ENCODE measurements at regions not wholly inside any gene's neighbourhood (a gene's known extent, or its start where the extent isn't known, plus 50 kb on each side); places are given as distances from the start of the nearest gene placed in this dataset.

GRCh38 chr9:21564175-21564574 is 82.1 kb upstream of the IFNE start:
- H3K9me3 ChIP-seq (ENCODE audit: control insufficient read depth, low read length) = no peaks in the 10 kb centered on the region
- peaks cover 3% of the 10 kb centered on the region for H3K27me3 ChIP-seq (ENCODE audit: control insufficient read depth, insufficient read depth)
- intact Hi-C loops (cut with DNase I) = no loop called here
- no peak overlapping the region for H3K27ac ChIP-seq (ENCODE audit: low read length)
- ATAC-seq (no peak), DNase-seq (no peak)
- 95% methylated on average over 1 of the region's 1 CpG for WGBS
- no peaks in the 10 kb centered on the region for H3K4me1 ChIP-seq (ENCODE audit: control insufficient read depth, insufficient read depth, low read length)
- H3K4me3 ChIP-seq (ENCODE audit: low read length) = no peak overlapping the region

DNA sequence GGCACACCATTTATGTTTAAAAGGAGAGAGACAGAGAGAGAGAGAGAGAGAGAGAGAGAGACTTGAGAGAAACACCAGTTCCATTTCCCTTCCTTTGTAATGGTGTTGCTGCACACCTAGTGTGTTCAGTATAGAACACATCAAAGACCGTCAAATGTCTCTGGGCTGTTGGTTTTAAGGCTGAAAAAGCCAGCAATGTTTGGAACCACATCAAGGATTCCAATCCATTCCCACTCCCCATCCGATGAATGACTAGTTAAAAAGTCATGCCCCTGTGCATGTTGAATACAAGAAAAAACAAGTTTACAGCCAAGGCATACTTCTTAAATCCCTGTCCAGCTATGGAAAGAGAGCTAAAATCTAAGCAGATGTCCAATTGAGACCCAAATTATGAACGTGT is 83.0 kb upstream of the IFNE start:
- no peak overlapping the region for H3K4me3 ChIP-seq (ENCODE audit: low read length)
- ATAC-seq (no peak), DNase-seq (no peak)
- no peaks in the 10 kb centered on the region for H3K4me1 ChIP-seq (ENCODE audit: control insufficient read depth, insufficient read depth, low read length)
- peaks cover 3% of the 10 kb centered on the region for H3K27me3 ChIP-seq (ENCODE audit: control insufficient read depth, insufficient read depth)
- no peaks in the 10 kb centered on the region for H3K9me3 ChIP-seq (ENCODE audit: control insufficient read depth, low read length)
- WGBS = 54% methylated on average over 3 of the region's 3 CpGs
- intact Hi-C loops (cut with DNase I) = no loop called here
- H3K27ac ChIP-seq (ENCODE audit: low read length) = no peak overlapping the region

DNA sequence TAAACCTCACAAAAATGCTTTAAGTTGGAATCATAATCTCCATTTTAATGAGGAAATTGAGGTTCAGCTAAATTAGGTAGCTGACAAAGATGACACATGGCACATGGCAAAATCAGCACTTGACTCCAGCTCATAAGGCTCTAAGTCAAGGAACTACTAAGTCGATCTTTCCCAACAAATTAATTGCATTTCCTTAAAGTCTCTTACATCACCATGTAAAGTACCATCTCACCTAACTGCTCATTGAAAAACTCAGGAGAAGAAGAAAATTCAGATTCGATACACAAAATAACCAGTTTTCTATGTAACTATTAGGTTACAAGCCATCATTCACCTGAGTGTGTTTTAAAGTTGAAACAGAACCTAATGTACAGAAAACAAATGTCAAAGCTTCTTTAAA is 85.8 kb upstream of the IFNE start:
- Histone ChIP-seq H3K4me1 (ENCODE audit: control insufficient read depth, insufficient read depth, low read length) (no peaks in the 10 kb centered on the region), H3K27ac (ENCODE audit: low read length) (no peak overlapping the region), H3K9me3 (ENCODE audit: control insufficient read depth, low read length) (no peaks in the 10 kb centered on the region), H3K27me3 (ENCODE audit: control insufficient read depth, insufficient read depth) (peaks cover 3% of the 10 kb centered on the region), H3K4me3 (ENCODE audit: low read length) (no peak overlapping the region)
- ATAC-seq = no peak
- WGBS = 87% methylated on average over 2 of the region's 2 CpGs
- intact Hi-C loops (cut with DNase I) = no loop called here
- DNase-seq = no peak

DNA sequence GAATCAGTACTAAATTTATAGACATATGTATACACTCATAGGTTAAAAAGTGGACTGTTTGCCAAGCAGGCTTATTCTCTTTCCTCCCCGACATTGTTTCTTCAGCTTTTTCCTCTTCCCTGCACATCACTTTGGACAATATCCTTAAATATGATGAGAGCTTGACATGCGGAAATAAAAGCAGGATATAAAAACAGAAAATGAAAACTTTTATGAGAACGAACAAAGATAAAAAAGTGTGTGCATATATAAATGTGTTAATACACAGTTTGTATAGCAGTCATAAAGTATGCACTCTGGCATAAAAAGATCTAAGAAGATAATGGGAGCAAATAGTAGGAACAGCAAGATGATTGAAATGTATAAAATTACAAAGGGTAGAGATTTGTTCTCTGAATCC is 86.4 kb upstream of the IFNE start:
- Histone ChIP-seq H3K4me3 (ENCODE audit: low read length) (no peak overlapping the region), H3K4me1 (ENCODE audit: control insufficient read depth, insufficient read depth, low read length) (no peaks in the 10 kb centered on the region), H3K27ac (ENCODE audit: low read length) (no peak overlapping the region), H3K27me3 (ENCODE audit: control insufficient read depth, insufficient read depth) (peaks cover 3% of the 10 kb centered on the region), H3K9me3 (ENCODE audit: control insufficient read depth, low read length) (no peaks in the 10 kb centered on the region)
- 69% methylated on average over 3 of the region's 3 CpGs for WGBS
- ATAC-seq (no peak), DNase-seq (no peak)
- intact Hi-C loops (cut with DNase I) = no loop called here

DNA sequence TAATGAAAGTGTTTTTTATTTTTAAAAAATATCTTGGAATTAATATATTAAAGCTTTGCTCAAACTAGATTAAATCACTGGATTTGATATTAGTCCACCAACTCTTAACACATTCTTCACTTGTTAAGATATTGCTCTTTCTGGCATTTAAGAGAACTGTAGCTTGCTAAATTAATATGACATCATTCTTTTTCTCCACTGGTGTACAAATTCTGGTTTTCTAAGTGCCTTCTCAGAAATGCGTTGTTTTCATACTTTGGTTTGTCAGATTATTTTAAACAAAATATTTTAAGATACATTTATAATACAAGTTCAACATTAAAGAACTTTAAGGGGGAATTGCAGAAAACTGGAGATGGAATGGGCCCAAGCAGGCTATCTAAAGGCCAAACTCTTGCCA is 87.6 kb upstream of the IFNE start:
- intact Hi-C loops (cut with DNase I) = no loop called here
- no peaks in the 10 kb centered on the region for H3K9me3 ChIP-seq (ENCODE audit: control insufficient read depth, low read length)
- ATAC-seq = no peak
- H3K27me3 ChIP-seq (ENCODE audit: control insufficient read depth, insufficient read depth) = peaks cover 3% of the 10 kb centered on the region
- no peaks in the 10 kb centered on the region for H3K4me1 ChIP-seq (ENCODE audit: control insufficient read depth, insufficient read depth, low read length)
- 71% methylated on average over 1 of the region's 1 CpG for WGBS
- DNase-seq = no peak
- no peak overlapping the region for H3K4me3 ChIP-seq (ENCODE audit: low read length)
- H3K27ac ChIP-seq (ENCODE audit: low read length) = no peak overlapping the region

GRCh38 chr9:21570643-21571275 is 88.6 kb upstream of the IFNE start:
- no peak overlapping the region for H3K27ac ChIP-seq (ENCODE audit: low read length)
- ATAC-seq = no peak
- no peak for DNase-seq
- H3K9me3 ChIP-seq (ENCODE audit: control insufficient read depth, low read length) = no peaks in the 10 kb centered on the region
- intact Hi-C loops (cut with DNase I) = no loop called here
- peaks cover 3% of the 10 kb centered on the region for H3K27me3 ChIP-seq (ENCODE audit: control insufficient read depth, insufficient read depth)
- no peak overlapping the region for H3K4me3 ChIP-seq (ENCODE audit: low read length)
- H3K4me1 ChIP-seq (ENCODE audit: control insufficient read depth, insufficient read depth, low read length) = no peaks in the 10 kb centered on the region
- 81% methylated on average over 5 of the region's 5 CpGs for WGBS

GRCh38 chr9:21574261-21574660 is 92.1 kb upstream of the IFNE start:
- 89% methylated on average over 1 of the region's 1 CpG for WGBS
- intact Hi-C loops (cut with DNase I) = no loop called here
- Histone ChIP-seq H3K27me3 (ENCODE audit: control insufficient read depth, insufficient read depth) (no peaks in the 10 kb centered on the region), H3K27ac (ENCODE audit: low read length) (no peak overlapping the region), H3K4me3 (ENCODE audit: low read length) (no peak overlapping the region), H3K9me3 (ENCODE audit: control insufficient read depth, low read length) (no peaks in the 10 kb centered on the region), H3K4me1 (ENCODE audit: control insufficient read depth, insufficient read depth, low read length) (no peaks in the 10 kb centered on the region)
- ATAC-seq (no peak), DNase-seq (no peak)

GRCh38 chr9:21576331-21577189 is 94.4 kb upstream of the IFNE start:
- Histone ChIP-seq H3K9me3 (ENCODE audit: control insufficient read depth, low read length) (no peaks in the 10 kb centered on the region), H3K4me3 (ENCODE audit: low read length) (no peak overlapping the region), H3K27me3 (ENCODE audit: control insufficient read depth, insufficient read depth) (no peaks in the 10 kb centered on the region), H3K4me1 (ENCODE audit: control insufficient read depth, insufficient read depth, low read length) (no peaks in the 10 kb centered on the region), H3K27ac (ENCODE audit: low read length) (no peak overlapping the region)
- intact Hi-C loops (cut with DNase I) = no loop called here
- DNase-seq (peak in 2 of 3 donors; percentile 24 to 40), ATAC-seq (peak; percentile 64 to 78)
- 29% methylated on average over 7 of the region's 7 CpGs for WGBS

GRCh38 chr9:21579247-21579671 is 97.1 kb upstream of the IFNE start:
- no peak for DNase-seq
- WGBS = 74% methylated on average over 4 of the region's 4 CpGs
- no peaks in the 10 kb centered on the region for H3K27me3 ChIP-seq (ENCODE audit: control insufficient read depth, insufficient read depth)
- no peaks in the 10 kb centered on the region for H3K9me3 ChIP-seq (ENCODE audit: control insufficient read depth, low read length)
- ATAC-seq = no peak
- H3K4me3 ChIP-seq (ENCODE audit: low read length) = no peak overlapping the region
- H3K4me1 ChIP-seq (ENCODE audit: control insufficient read depth, insufficient read depth, low read length) = no peaks in the 10 kb centered on the region
- H3K27ac ChIP-seq (ENCODE audit: low read length) = no peak overlapping the region
- intact Hi-C loops (cut with DNase I) = no loop called here

DNA sequence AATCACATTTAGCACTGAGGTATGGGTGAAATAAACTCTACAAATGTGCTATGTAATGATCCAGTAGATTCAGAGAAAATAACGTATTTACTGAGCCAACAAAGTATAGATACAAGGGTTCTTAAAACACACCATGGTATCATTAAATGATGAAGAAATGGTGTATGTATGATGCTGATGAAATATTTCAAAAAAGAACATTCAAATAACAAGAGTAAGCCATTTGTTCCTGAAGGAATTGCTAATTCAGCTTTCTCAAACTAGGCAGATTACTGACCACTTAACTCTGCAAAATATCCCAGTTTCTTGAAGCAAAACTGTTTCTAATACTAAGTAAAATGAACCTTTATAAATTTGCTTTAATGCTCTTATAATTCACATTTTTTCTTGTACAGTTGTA is 97.6 kb upstream of the IFNE start:
- DNase-seq = no peak
- Histone ChIP-seq H3K27me3 (ENCODE audit: control insufficient read depth, insufficient read depth) (no peaks in the 10 kb centered on the region), H3K4me3 (ENCODE audit: low read length) (no peak overlapping the region), H3K9me3 (ENCODE audit: control insufficient read depth, low read length) (no peaks in the 10 kb centered on the region), H3K4me1 (ENCODE audit: control insufficient read depth, insufficient read depth, low read length) (no peaks in the 10 kb centered on the region), H3K27ac (ENCODE audit: low read length) (no peak overlapping the region)
- no peak for ATAC-seq
- intact Hi-C loops (cut with DNase I) = no loop called here
- WGBS = 83% methylated on average over 1 of the region's 1 CpG

- no peaks in the 10 kb centered on the region for H3K4me1 ChIP-seq (ENCODE audit: control insufficient read depth, insufficient read depth, low read length)
- ATAC-seq (no peak), DNase-seq (no peak)
- WGBS = 77% methylated on average over 12 of the region's 12 CpGs
- intact Hi-C loops (cut with DNase I) = no loop called here
- no peaks in the 10 kb centered on the region for H3K9me3 ChIP-seq (ENCODE audit: control insufficient read depth, low read length)
- no peak overlapping the region for H3K4me3 ChIP-seq (ENCODE audit: low read length)
- peaks cover 1% of the 10 kb centered on the region for H3K27me3 ChIP-seq (ENCODE audit: control insufficient read depth, insufficient read depth)
- H3K27ac ChIP-seq (ENCODE audit: low read length) = no peak overlapping the region
Measured at GRCh38 chr9:21580636-21581378, 98.7 kb upstream of the IFNE start.

All from right cardiac atrium (tissue), 5 donors.